ENCODE measurements at regions not wholly inside any gene's neighbourhood (a gene's known extent, or its start where the extent isn't known, plus 50 kb on each side); places are given as distances from the start of the nearest gene placed in this dataset.

DNA sequence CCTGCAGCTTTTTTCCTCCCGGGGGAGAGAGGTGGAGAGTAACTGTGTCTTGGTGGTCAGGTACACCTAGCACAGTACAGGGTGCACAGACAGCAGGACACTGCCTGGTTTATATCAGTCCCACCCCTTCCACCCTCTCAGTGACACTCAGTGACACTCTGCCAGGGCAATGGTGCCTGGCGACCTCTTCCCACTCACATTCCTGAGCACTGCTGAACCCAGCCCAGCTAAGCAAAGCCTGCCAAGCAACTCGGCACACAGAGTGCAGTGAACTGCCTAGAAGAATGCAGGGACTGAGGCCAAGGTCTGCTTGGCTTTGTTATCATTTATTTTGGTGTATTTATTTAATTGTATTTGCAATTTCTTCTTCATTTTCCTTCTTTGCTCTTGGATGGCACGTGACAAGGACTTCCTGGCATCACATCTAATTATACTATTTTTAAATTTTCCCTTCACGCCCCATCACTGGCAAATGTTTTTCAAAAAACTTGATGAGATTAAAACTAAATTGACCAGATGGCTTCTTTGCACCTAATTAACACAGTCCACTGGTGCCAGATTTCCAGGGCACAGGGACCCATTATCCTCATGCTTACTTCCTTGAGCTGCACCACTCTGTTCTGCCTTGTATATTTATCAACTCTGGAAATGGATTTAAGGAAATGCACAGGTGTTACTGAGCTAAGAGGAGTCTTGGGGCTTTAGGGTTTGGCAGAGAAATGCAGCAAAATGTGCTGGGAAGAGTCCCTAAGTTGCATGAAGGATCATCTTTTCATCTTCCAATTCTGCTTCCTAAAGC is 205.6 kb downstream of the ADAMTS15 start:
- Mint-ChIP-seq H3K4me1 (peaks cover 33% of the 10 kb centered on the region), H3K27ac (no peak overlapping the region), H3K36me3 (ENCODE audit: low read depth) (peaks cover 17% of the 10 kb centered on the region), H3K4me3 (no peak overlapping the region), H3K9me3 (peaks cover 36% of the 10 kb centered on the region), H3K27me3 (ENCODE audit: low read depth, poor library complexity) (no peaks in the 10 kb centered on the region)
- peak; percentile 37 for DNase-seq
- TF ChIP-seq, protein P1, sequence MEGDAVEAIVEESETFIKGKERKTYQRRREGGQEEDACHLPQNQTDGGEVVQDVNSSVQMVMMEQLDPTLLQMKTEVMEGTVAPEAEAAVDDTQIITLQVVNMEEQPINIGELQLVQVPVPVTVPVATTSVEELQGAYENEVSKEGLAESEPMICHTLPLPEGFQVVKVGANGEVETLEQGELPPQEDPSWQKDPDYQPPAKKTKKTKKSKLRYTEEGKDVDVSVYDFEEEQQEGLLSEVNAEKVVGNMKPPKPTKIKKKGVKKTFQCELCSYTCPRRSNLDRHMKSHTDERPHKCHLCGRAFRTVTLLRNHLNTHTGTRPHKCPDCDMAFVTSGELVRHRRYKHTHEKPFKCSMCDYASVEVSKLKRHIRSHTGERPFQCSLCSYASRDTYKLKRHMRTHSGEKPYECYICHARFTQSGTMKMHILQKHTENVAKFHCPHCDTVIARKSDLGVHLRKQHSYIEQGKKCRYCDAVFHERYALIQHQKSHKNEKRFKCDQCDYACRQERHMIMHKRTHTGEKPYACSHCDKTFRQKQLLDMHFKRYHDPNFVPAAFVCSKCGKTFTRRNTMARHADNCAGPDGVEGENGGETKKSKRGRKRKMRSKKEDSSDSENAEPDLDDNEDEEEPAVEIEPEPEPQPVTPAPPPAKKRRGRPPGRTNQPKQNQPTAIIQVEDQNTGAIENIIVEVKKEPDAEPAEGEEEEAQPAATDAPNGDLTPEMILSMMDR (IDR thresholded peaks at IDR 0.05): no peak

DNA sequence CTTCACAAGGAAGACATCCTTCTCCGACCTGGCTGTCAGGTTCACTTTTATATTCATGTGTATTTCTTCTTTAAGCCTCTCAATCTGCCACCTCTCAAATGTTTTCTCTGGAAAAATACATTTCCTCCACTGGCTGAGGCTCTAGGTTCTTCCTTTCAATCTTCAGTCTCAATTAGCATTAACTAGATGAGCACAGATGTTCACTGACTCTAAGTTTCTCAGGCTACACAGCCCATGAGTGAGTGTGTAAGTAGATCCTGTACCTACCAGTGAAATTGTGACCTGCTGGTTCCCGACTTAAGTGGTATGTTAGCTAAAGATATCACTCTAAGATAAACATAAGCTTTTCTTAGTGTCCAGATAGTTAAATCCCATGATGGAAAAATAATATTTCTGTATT is 206.9 kb downstream of the ADAMTS15 start:
- TF ChIP-seq, protein P1 (IDR thresholded peaks at IDR 0.05): no peak
- Mint-ChIP-seq H3K9me3 (peaks cover 38% of the 10 kb centered on the region), H3K4me3 (no peak overlapping the region), H3K36me3 (ENCODE audit: low read depth) (peaks cover 17% of the 10 kb centered on the region), H3K27me3 (ENCODE audit: low read depth, poor library complexity) (no peaks in the 10 kb centered on the region), H3K27ac (no peak overlapping the region), H3K4me1 (peaks cover 28% of the 10 kb centered on the region)
- DNase-seq: no peak

DNA sequence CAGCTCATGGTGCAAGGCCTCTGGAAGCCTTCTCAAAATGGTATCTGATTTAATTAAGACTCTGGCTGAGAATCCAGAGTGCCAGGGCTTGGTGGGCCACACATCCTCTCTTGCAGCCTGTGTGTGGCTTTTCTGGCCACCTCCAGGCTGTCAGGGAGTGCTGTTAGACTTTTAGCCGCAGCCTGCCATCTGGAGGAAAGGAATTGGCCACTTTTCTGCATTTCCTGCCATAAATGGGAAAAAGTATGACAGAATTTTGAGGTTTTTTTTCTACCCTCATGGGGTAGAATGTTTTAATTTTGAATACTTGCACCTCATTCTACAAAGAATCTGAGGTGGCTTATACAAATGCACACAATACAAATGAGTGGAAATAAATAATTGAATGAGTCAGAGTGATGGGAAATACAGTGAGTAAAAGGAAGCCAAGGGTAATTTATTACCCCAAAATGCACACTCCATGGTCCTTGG is 218.4 kb downstream of the ADAMTS15 start:
- Mint-ChIP-seq H3K36me3 (ENCODE audit: low read depth) (no peaks in the 10 kb centered on the region), H3K4me3 (no peak overlapping the region), H3K9me3 (peaks cover 7% of the 10 kb centered on the region), H3K4me1 (peaks cover 12% of the 10 kb centered on the region), H3K27ac (no peak overlapping the region), H3K27me3 (ENCODE audit: low read depth, poor library complexity) (peaks cover 3% of the 10 kb centered on the region)
- TF ChIP-seq, protein P1 (IDR thresholded peaks at IDR 0.05): no peak
- DNase-seq: no peak

DNA sequence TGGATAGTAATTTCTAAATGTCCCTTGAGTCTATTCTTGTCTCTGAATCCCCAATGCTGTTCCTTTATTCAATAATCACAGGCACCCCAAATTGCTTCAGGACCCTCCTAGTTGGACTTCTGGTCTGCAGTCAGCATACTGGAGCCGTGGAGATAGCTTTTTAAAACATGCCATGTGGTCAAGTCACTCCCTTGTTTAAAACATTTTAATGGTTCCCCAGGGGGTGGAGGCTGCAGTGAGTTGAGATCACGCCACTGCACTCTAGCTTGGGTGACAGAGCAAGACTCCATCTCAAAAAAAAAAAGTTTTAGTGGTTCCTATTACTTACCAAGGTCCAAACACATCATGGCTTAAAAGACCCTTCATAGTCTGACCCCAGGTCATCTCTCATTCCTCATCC is 220.3 kb downstream of the ADAMTS15 start:
- Mint-ChIP-seq H3K27me3 (ENCODE audit: low read depth, poor library complexity) (peaks cover 2% of the 10 kb centered on the region), H3K4me1 (peaks cover 31% of the 10 kb centered on the region), H3K9me3 (no peaks in the 10 kb centered on the region), H3K4me3 (no peak overlapping the region), H3K36me3 (ENCODE audit: low read depth) (no peaks in the 10 kb centered on the region), H3K27ac (no peak overlapping the region)
- TF ChIP-seq, protein P1 (IDR thresholded peaks at IDR 0.05): no peak
- DNase-seq: no peak

DNA sequence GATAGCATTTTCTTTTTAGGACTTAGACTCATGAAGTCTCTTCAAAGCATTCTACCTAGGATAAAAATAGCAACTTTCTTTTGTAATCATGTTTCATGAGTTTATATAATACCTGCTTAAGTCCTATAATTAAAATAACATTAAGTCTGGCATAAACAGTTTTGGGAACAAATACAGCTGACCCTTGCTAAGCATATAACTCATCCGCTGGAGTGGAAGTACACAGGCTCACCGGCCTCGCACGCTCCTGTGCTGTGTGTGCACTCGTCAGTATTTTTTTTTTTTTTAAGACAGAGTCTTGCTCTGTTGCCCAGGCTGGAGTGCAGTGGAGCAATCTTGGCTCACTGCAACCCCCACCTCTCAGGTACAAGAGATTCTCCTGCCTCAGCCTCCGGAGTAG is 221.8 kb downstream of the ADAMTS15 start:
- Mint-ChIP-seq H3K27me3 (ENCODE audit: low read depth, poor library complexity) (peaks cover 3% of the 10 kb centered on the region), H3K4me3 (no peak overlapping the region), H3K36me3 (ENCODE audit: low read depth) (no peaks in the 10 kb centered on the region), H3K27ac (no peak overlapping the region), H3K4me1 (peaks cover 45% of the 10 kb centered on the region), H3K9me3 (no peaks in the 10 kb centered on the region)
- TF ChIP-seq, protein P1 (IDR thresholded peaks at IDR 0.05): no peak
- DNase-seq: no peak
